Glomerular endothelial cell (primary cell): ENCODE measurements at regions not wholly inside any gene's neighbourhood (a gene's known extent, or its start where the extent isn't known, plus 50 kb on each side); places are given as distances from the start of the nearest gene placed in this dataset.

ENCODE experiments used
- DNase-seq: peaks from one replicate; pipeline ENCODE4 v3.0.0-alpha.2; 2011; ENCODE audit warnings: low read depth, low spot score; ENCODE audit errors: extremely low read depth

- DNase-seq = no peak
These were observed 619.7 kb upstream of the LMCD1 start for GRCh38 chr3:7881946-7882345.

GRCh38 chr3:7897655-7898054 lies 604.0 kb upstream of the LMCD1 start:
- no peak for DNase-seq

- DNase-seq = no peak
These were observed 588.3 kb upstream of the LMCD1 start for GRCh38 chr3:7913283-7913682.

- DNase-seq = no peak
These were observed 586.3 kb upstream of the LMCD1 start for GRCh38 chr3:7915356-7915755.

GRCh38 chr3:7917443-7918151 lies 584.0 kb upstream of the LMCD1 start:
- DNase-seq = no peak

GRCh38 chr3:7920211-7920610 lies 581.4 kb upstream of the LMCD1 start:
- DNase-seq = no peak

- no peak for DNase-seq
These were observed 577.4 kb upstream of the LMCD1 start for GRCh38 chr3:7924228-7924627.

- DNase-seq = no peak
These were observed 574.6 kb upstream of the LMCD1 start for GRCh38 chr3:7927015-7927414.

- no peak for DNase-seq
These were observed 573.8 kb upstream of the LMCD1 start for GRCh38 chr3:7927864-7928263.

- DNase-seq = no peak
These were observed 572.2 kb upstream of the LMCD1 start for GRCh38 chr3:7929319-7929889.

- no peak for DNase-seq
These were observed 567.3 kb upstream of the LMCD1 start for GRCh38 chr3:7934362-7934761.

- DNase-seq = no peak
These were observed 553.7 kb upstream of the LMCD1 start for GRCh38 chr3:7947930-7948329.

GRCh38 chr3:7950890-7951289 lies 550.7 kb upstream of the LMCD1 start:
- DNase-seq = no peak

- no peak for DNase-seq
These were observed 548.1 kb upstream of the LMCD1 start for GRCh38 chr3:7953449-7954014.

- DNase-seq = no peak
These were observed 544.6 kb upstream of the LMCD1 start for GRCh38 chr3:7957024-7957423.

- DNase-seq = no peak
These were observed 542.5 kb upstream of the LMCD1 start for GRCh38 chr3:7959094-7959493.

GRCh38 chr3:7960601-7961000 lies 541.0 kb upstream of the LMCD1 start:
- DNase-seq = no peak

- DNase-seq = no peak
These were observed 539.3 kb upstream of the LMCD1 start for GRCh38 chr3:7962301-7962700.

GRCh38 chr3:7964899-7965298 lies 536.7 kb upstream of the LMCD1 start:
- no peak for DNase-seq

GRCh38 chr3:7973006-7973405 lies 528.6 kb upstream of the LMCD1 start:
- DNase-seq = no peak

- DNase-seq = no peak
These were observed 524.2 kb upstream of the LMCD1 start for GRCh38 chr3:7977245-7978086.

GRCh38 chr3:7978087-7978422 lies 523.6 kb upstream of the LMCD1 start:
- DNase-seq = no peak
